H1 (cell line): ENCODE measurements at regions not wholly inside any gene's neighbourhood (a gene's known extent, or its start where the extent isn't known, plus 50 kb on each side); places are given as distances from the start of the nearest gene placed in this dataset.

Experiments
- CTCF ChIA-PET: fragments of 300-600 bp; sonication (Branson Sonifier 250); formaldehyde crosslinking; loops from one replicate; lab custom pipeline; 2021; ENCODE audit not compliant: partially characterized antibody; lab: Charles Lee
- POLR2A ChIA-PET: fragments of 300-600 bp; sonication (Branson Sonifier 250); formaldehyde crosslinking; loops from one replicate; lab custom pipeline; 2021; ENCODE audit warnings: inconsistent platforms; ENCODE audit not compliant: partially characterized antibody; lab: Charles Lee
- DNase-seq, 2 experiments: peaks; one replicate each; pipeline versions ENCODE4 v3.0.0 to v3.0.0-alpha.2; 2010 to 2022; ENCODE audit warnings: low spot score in 2 of 2, low read depth in 1 of 2, mixed read lengths in 1 of 2
- FAIRE-seq: peaks from 2 replicates; lab custom pipeline; 2011; peaks lifted over from hg19 to GRCh38; lab: Jason Lieb, UNC
- H2AFZ ChIP-seq: 2 replicates; pipeline ENCODE4 v1.8.1; 2012; ENCODE audit warnings: low read length, inconsistent platforms
- H2AK5ac ChIP-seq: 2 replicates; pipeline ENCODE4 v1.6.1; 2013; ENCODE audit warnings: low read depth, low read length
- H2BK120ac ChIP-seq: replicated peaks from 2 replicates; pipeline ENCODE3; 2013; ENCODE audit warnings: low read depth, low read length, inconsistent platforms
- H2BK12ac ChIP-seq: 2 replicates; pipeline ENCODE4 v1.6.1; 2013; ENCODE audit warnings: low read depth, low read length
- H2BK15ac ChIP-seq: 2 replicates; pipeline ENCODE4 v1.6.1; 2013; ENCODE audit warnings: low read length
- H2BK20ac ChIP-seq: 2 replicates; pipeline ENCODE4 v1.6.1; 2013; ENCODE audit warnings: low read length
- H2BK5ac ChIP-seq: 2 replicates; pipeline ENCODE4 v1.6.1; 2013; ENCODE audit warnings: low read depth, low read length
- H3K14ac ChIP-seq: 2 replicates; pipeline ENCODE4 v1.6.1; 2013; ENCODE audit warnings: inconsistent platforms; ENCODE audit not compliant: insufficient read length
- H3K18ac ChIP-seq: 2 replicates; pipeline ENCODE4 v1.6.1; 2013; ENCODE audit warnings: low read length; ENCODE audit errors: extremely low read depth
- H3K23ac ChIP-seq: 2 replicates; pipeline ENCODE4 v1.6.1; 2013; ENCODE audit warnings: inconsistent platforms; ENCODE audit not compliant: insufficient read length
- H3K23me2 ChIP-seq: 2 replicates; pipeline ENCODE4 v1.6.1; 2013; ENCODE audit warnings: low read depth, low read length
- H3K27ac ChIP-seq: 2 replicates; pipeline ENCODE4 v1.6.1; 2011; ENCODE audit warnings: low read depth, low read length, inconsistent platforms
- H3K27me3 ChIP-seq, 4 experiments: replicated peaks in 1 of 4; 1 replicate in 1 of 4; 2 replicates in 3 of 4; pipeline versions ENCODE4 v1.6.1 to v1.8.1; 2011 to 2013; ENCODE audit warnings: low read length in 3 of 4, mild to moderate bottlenecking in 3 of 4, inconsistent platforms in 2 of 4, mixed read lengths in 2 of 4, moderate library complexity in 1 of 4; ENCODE audit not compliant: control insufficient read depth in 3 of 4, insufficient read depth in 3 of 4; ENCODE audit errors: extremely low read depth in 1 of 4
- H3K36me3 ChIP-seq, 4 experiments: 2 replicates each; pipeline versions ENCODE4 v1.6.1 to v1.8.1; 2011 to 2013; ENCODE audit warnings: mild to moderate bottlenecking in 4 of 4, low read length in 3 of 4, moderate library complexity in 2 of 4, control low read depth in 1 of 4, inconsistent platforms in 1 of 4; ENCODE audit not compliant: insufficient read depth in 4 of 4, control insufficient read depth in 2 of 4
- H3K4ac ChIP-seq: replicated peaks from 2 replicates; pipeline ENCODE3; 2013; ENCODE audit warnings: low read length, low read depth, mixed read lengths, inconsistent platforms; ENCODE audit not compliant: insufficient read length
- H3K4me1 ChIP-seq, 4 experiments: replicated peaks in 1 of 4; 1 replicate in 1 of 4; 2 replicates in 3 of 4; pipeline versions ENCODE4 v1.6.1 to v1.8.1; 2011 to 2013; ENCODE audit warnings: low read length in 3 of 4, inconsistent platforms in 2 of 4, mixed read lengths in 1 of 4; ENCODE audit not compliant: insufficient read depth in 4 of 4, control insufficient read depth in 3 of 4
- H3K4me2 ChIP-seq, 2 experiments: 2 replicates each; pipeline versions ENCODE4 v1.6.1 to v1.8.1; 2011 to 2013; ENCODE audit warnings: low read depth in 2 of 2, low read length in 2 of 2, control low read depth in 1 of 2, inconsistent platforms in 1 of 2, mild to moderate bottlenecking in 1 of 2; ENCODE audit not compliant: insufficient read depth in 1 of 2
- H3K4me3 ChIP-seq, 4 experiments: fragments of 200-600, 300-600 bp in 1 of 4; sonication (generic), shearing (Covaris generic), sonication (Bioruptor Twin) in 1 of 4; 2 replicates each; pipeline versions ENCODE4 v1.5.1 to v1.8.1; 2011 to 2016; ENCODE audit warnings: low read length in 4 of 4, low read depth in 3 of 4, control low read depth in 2 of 4, inconsistent platforms in 2 of 4, mild to moderate bottlenecking in 2 of 4, mixed read lengths in 1 of 4, moderate library complexity in 1 of 4; ENCODE audit not compliant: insufficient read depth in 2 of 4; ENCODE audit errors: extremely low read depth in 1 of 4
- H3K56ac ChIP-seq: replicated peaks from 2 replicates; pipeline ENCODE3; 2013; ENCODE audit warnings: low read depth, mild to moderate bottlenecking, mixed read lengths, low read length, inconsistent platforms; ENCODE audit not compliant: insufficient read length
- H3K79me1 ChIP-seq: 2 replicates; pipeline ENCODE4 v1.6.1; 2013; ENCODE audit warnings: low read depth, low read length, control low read depth
- H3K79me2 ChIP-seq, 2 experiments: 2 replicates each; pipeline versions ENCODE4 v1.6.1 to v1.8.1; 2012 to 2013; ENCODE audit warnings: low read length in 2 of 2, mild to moderate bottlenecking in 2 of 2, inconsistent platforms in 1 of 2; ENCODE audit not compliant: insufficient read depth in 2 of 2, control insufficient read depth in 1 of 2
- H3K9ac ChIP-seq, 4 experiments: replicated peaks in 1 of 4; 1 replicate in 1 of 4; 2 replicates in 3 of 4; pipeline versions ENCODE4 v1.6.1 to v1.8.1; 2011 to 2013; ENCODE audit warnings: low read depth in 3 of 4, low read length in 3 of 4, control low read depth in 2 of 4, mild to moderate bottlenecking in 2 of 4, moderate library complexity in 2 of 4, inconsistent platforms in 1 of 4; ENCODE audit errors: extremely low read depth in 1 of 4
- H3K9me3 ChIP-seq, 2 experiments: 2 replicates each; pipeline versions ENCODE4 v1.6.1 to v1.8.1; 2012 to 2013; ENCODE audit warnings: mild to moderate bottlenecking in 2 of 2, moderate library complexity in 2 of 2, control low read depth in 1 of 2, inconsistent platforms in 1 of 2, low read depth in 1 of 2, low read length in 1 of 2, mixed read lengths in 1 of 2; ENCODE audit not compliant: insufficient read depth in 2 of 2
- H4K20me1 ChIP-seq, 2 experiments: replicated peaks in 1 of 2; 2 replicates each; pipeline versions ENCODE3 to v1.8.1; 2011 to 2013; ENCODE audit warnings: inconsistent platforms in 2 of 2, low read length in 2 of 2, mild to moderate bottlenecking in 1 of 2; ENCODE audit not compliant: insufficient read depth in 2 of 2, control insufficient read depth in 1 of 2
- H4K5ac ChIP-seq: 2 replicates; pipeline ENCODE4 v1.6.1; 2013; ENCODE audit warnings: low read length, low read depth, mixed read lengths, inconsistent platforms; ENCODE audit not compliant: insufficient read length
- H4K8ac ChIP-seq: 2 replicates; pipeline ENCODE4 v1.8.0; 2013; ENCODE audit warnings: mild to moderate bottlenecking, moderate library complexity, low read length, inconsistent platforms; ENCODE audit not compliant: insufficient read depth; ENCODE audit errors: extremely low read depth
- H4K91ac ChIP-seq: replicated peaks from 2 replicates; pipeline ENCODE3; 2013; ENCODE audit warnings: low read length, mixed read lengths, inconsistent platforms; ENCODE audit not compliant: insufficient read length
- BACH1 ChIP-seq: IDR thresholded peaks from 2 replicates; pipeline ENCODE4 v1.6.1; 2012; ENCODE audit warnings: low read length, improper control_type of control experiment
- BCL11A ChIP-seq, 2 experiments: IDR thresholded peaks; one replicate each; pipeline ENCODE4 v1.6.1; 2011; ENCODE audit warnings: low read depth in 2 of 2, low read length in 2 of 2, mild to moderate bottlenecking in 2 of 2
- BRCA1 ChIP-seq: IDR thresholded peaks from 2 replicates; pipeline ENCODE4 v1.6.1; 2012; ENCODE audit warnings: low read depth, low read length, improper control_type of control experiment
- MAFK ChIP-seq: IDR thresholded peaks from 2 replicates; pipeline ENCODE4 v1.6.1; 2012; ENCODE audit warnings: low read depth, mild to moderate bottlenecking, improper control_type of control experiment, low read length
- TF ChIP-seq, protein P1 (sequence below): IDR thresholded peaks from 2 replicates; pipeline ENCODE4 v1.6.1; 2012; ENCODE audit warnings: inconsistent platforms

DNA sequence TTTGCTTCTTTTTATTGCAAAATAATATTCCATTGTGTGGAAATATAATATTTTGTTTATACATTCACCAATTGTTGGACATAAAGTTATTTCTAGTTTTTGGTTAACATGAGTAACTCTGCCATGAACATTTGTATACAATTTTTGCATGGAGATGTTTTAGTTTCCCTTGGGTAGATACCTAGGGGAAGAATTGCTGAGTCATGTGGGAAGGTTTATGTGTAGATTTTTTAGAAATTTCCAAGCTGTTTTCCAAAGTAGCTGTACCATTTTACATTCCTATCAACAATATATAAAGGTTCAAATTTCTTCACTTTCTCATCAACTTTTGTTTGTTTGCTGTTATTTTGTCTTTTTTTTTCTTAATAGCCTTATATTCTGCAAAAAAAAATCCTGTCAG is 664.7 kb upstream of the FBXO33 start:
- Histone ChIP-seq H3K27me3 (no peaks in the 10 kb centered on the region), H4K5ac (no peak overlapping the region), H4K20me1 (no peaks in the 10 kb centered on the region), H3K79me1 (no peaks in the 10 kb centered on the region), H3K36me3 (no peaks in the 10 kb centered on the region), H3K56ac (no peak overlapping the region), H2BK15ac (no peak overlapping the region), H3K14ac (no peak overlapping the region), H2BK120ac (no peak overlapping the region), H3K23ac (no peak overlapping the region), H4K91ac (no peak overlapping the region), H3K9ac (no peak overlapping the region), H3K4me2 (no peak overlapping the region), H3K4ac (no peak overlapping the region), H3K4me1 (no peaks in the 10 kb centered on the region), H3K4me3 (no peak overlapping the region), H4K8ac (no peak overlapping the region), H3K9me3 (no peaks in the 10 kb centered on the region), H3K23me2 (no peaks in the 10 kb centered on the region), H3K18ac (no peak overlapping the region), H2BK12ac (no peak overlapping the region), H3K79me2 (no peaks in the 10 kb centered on the region), H2BK20ac (no peak overlapping the region), H2AK5ac (no peak overlapping the region), H2BK5ac (no peak overlapping the region), H2AFZ (no peak overlapping the region), H3K27ac (no peak overlapping the region)
- ChIA-PET CTCF (no interaction called here), POLR2A (no interaction called here)
- no peak for DNase-seq
- peak; percentile 58 for TF ChIP-seq BACH1
- TF ChIP-seq MAFK, result peak; percentile 63; the same call in 1 of the 2 replicates
- TF ChIP-seq BCL11A (IDR thresholded peaks at IDR 0.05; ENCODE audit: low read depth in 2 of 2, low read length in 2 of 2), result no peak
- TF ChIP-seq BRCA1, result no peak
- TF ChIP-seq, protein P1, sequence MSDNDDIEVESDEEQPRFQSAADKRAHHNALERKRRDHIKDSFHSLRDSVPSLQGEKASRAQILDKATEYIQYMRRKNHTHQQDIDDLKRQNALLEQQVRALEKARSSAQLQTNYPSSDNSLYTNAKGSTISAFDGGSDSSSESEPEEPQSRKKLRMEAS, result no peak
- FAIRE-seq, result no peak
